DMS 273 treated with DMSO at 0.1 percent for 48 hours (cell line): ENCODE measurements at regions not wholly inside any gene's neighbourhood (a gene's known extent, or its start where the extent isn't known, plus 50 kb on each side); places are given as distances from the start of the nearest gene placed in this dataset.

Experiments
- DNase-seq: peaks from one replicate; lab custom pipeline; 2025; lab: John Stamatoyannopoulos, UW

GRCh38 chr4:136395212-136395722 lies 1137.0 kb downstream of the PCDH18 start:
- DNase-seq = no peak

GRCh38 chr4:136392576-136392975 lies 1139.7 kb downstream of the PCDH18 start:
- DNase-seq = no peak

GRCh38 chr4:136390824-136391223 lies 1141.5 kb downstream of the PCDH18 start:
- no peak for DNase-seq

GRCh38 chr4:136383082-136383481 lies 1149.2 kb downstream of the PCDH18 start:
- no peak for DNase-seq

- no peak for DNase-seq
Measured at GRCh38 chr4:136371231-136371630, 1161.1 kb downstream of the PCDH18 start.

GRCh38 chr4:136369073-136369472 lies 1163.2 kb downstream of the PCDH18 start:
- no peak for DNase-seq

GRCh38 chr4:136357556-136357955 lies 1174.7 kb downstream of the PCDH18 start:
- DNase-seq = no peak

- no peak for DNase-seq
Measured at GRCh38 chr4:136355970-136356369, 1176.3 kb downstream of the PCDH18 start.

GRCh38 chr4:136343340-136343739 lies 1189.0 kb downstream of the PCDH18 start:
- no peak for DNase-seq

- DNase-seq = no peak
Measured at GRCh38 chr4:136342666-136343065, 1189.6 kb downstream of the PCDH18 start.

- no peak for DNase-seq
Measured at GRCh38 chr4:136337216-136337615, 1195.1 kb downstream of the PCDH18 start.

GRCh38 chr4:136336479-136336878 lies 1195.8 kb downstream of the PCDH18 start:
- no peak for DNase-seq

- DNase-seq = no peak
Measured at GRCh38 chr4:136329042-136329662, 1203.1 kb downstream of the PCDH18 start.

- DNase-seq = no peak
Measured at GRCh38 chr4:136328131-136328530, 1204.2 kb downstream of the PCDH18 start.

GRCh38 chr4:136320465-136320813 lies 1211.9 kb downstream of the PCDH18 start:
- DNase-seq = no peak

GRCh38 chr4:136319789-136320464 lies 1212.4 kb downstream of the PCDH18 start:
- DNase-seq = no peak

GRCh38 chr4:136316961-136317360 lies 1215.3 kb downstream of the PCDH18 start:
- DNase-seq = no peak

GRCh38 chr4:136314686-136315085 lies 1217.6 kb downstream of the PCDH18 start:
- no peak for DNase-seq

- DNase-seq = no peak
Measured at GRCh38 chr4:136311774-136312173, 1220.5 kb downstream of the PCDH18 start.

GRCh38 chr4:136307765-136308164 lies 1224.5 kb downstream of the PCDH18 start:
- no peak for DNase-seq

GRCh38 chr4:136306361-136306760 lies 1225.9 kb downstream of the PCDH18 start:
- DNase-seq = no peak

GRCh38 chr4:136302566-136302965 lies 1229.7 kb downstream of the PCDH18 start:
- no peak for DNase-seq

- no peak for DNase-seq
Measured at GRCh38 chr4:136301749-136302495, 1230.4 kb downstream of the PCDH18 start.
